Small intestine (tissue), 7 donors: ENCODE measurements at regions not wholly inside any gene's neighbourhood (a gene's known extent, or its start where the extent isn't known, plus 50 kb on each side); places are given as distances from the start of the nearest gene placed in this dataset.

Experiments used
- DNase-seq, 2 donors: peaks; one replicate each; pipeline versions ENCODE4 v3.0.0 to v3.0.0-alpha.2; 2013
- FAIRE-seq: peaks from 2 replicates; lab custom pipeline; 2012; peaks lifted over from hg19 to GRCh38; lab: Jason Lieb, UNC
- H3K27ac ChIP-seq, 3 donors: one replicate each; pipeline ENCODE4 v1.5.1; 2013; ENCODE audit warnings: low read length in 2 of 3, mild to moderate bottlenecking in 2 of 3, control low read depth in 1 of 3, inconsistent platforms in 1 of 3, low read depth in 1 of 3, moderate library complexity in 1 of 3
- H3K27me3 ChIP-seq, 3 donors: one replicate each; pipeline ENCODE4 v1.6.1; 2013; ENCODE audit warnings: low read length in 3 of 3, inconsistent platforms in 1 of 3; ENCODE audit not compliant: control insufficient read depth in 3 of 3, insufficient read depth in 3 of 3
- H3K36me3 ChIP-seq, 3 donors: one replicate each; pipeline ENCODE4 v1.6.1; 2013; ENCODE audit warnings: low read length in 3 of 3, inconsistent platforms in 1 of 3, low read depth in 1 of 3, mild to moderate bottlenecking in 1 of 3, moderate library complexity in 1 of 3; ENCODE audit not compliant: control insufficient read depth in 3 of 3, insufficient read depth in 2 of 3
- H3K4me1 ChIP-seq, 3 donors: one replicate each; pipeline ENCODE4 v1.6.1; 2013; ENCODE audit warnings: low read length in 2 of 3, inconsistent platforms in 1 of 3, low read depth in 1 of 3, mild to moderate bottlenecking in 1 of 3, moderate library complexity in 1 of 3; ENCODE audit not compliant: control insufficient read depth in 3 of 3, insufficient read depth in 2 of 3
- H3K4me3 ChIP-seq, 3 donors: one replicate each; pipeline ENCODE4 v1.5.1; 2013; ENCODE audit warnings: low read length in 3 of 3, control low read depth in 1 of 3, inconsistent platforms in 1 of 3, low read depth in 1 of 3, mild to moderate bottlenecking in 1 of 3, moderate library complexity in 1 of 3
- H3K9me3 ChIP-seq, 2 donors: one replicate each; pipeline ENCODE4 v1.6.1; 2013; ENCODE audit warnings: low read depth in 1 of 2, low read length in 1 of 2; ENCODE audit not compliant: control insufficient read depth in 2 of 2, insufficient read depth in 1 of 2
- WGBS, 3 donors: extraction: QIAGEN DNeasy Blood & Tissue Kit; methylation state at CpG; one replicate each; pipeline ENCODE4 v1.1.7; 2013; 5-methylcytosine and 5-hydroxymethylcytosine counted together
- donor health status: healthy with polysubstance abuse.
- donor health status: control.
- donor health status: control.
- donor health status: Bipolar disorder and iron deficiency.
- donor health status: healthy.

GRCh38 chr11:45597097-45597496 lies 68.3 kb downstream of the CHST1 start:
- Histone ChIP-seq H3K27ac (no peak overlapping the region), H3K27me3 (peaks cover 0 to 2% (median 0%) of the 10 kb centered on the region in 3 donors), H3K4me3 (no peak overlapping the region), H3K36me3 (no peaks in the 10 kb centered on the region), H3K9me3 (no peaks in the 10 kb centered on the region), H3K4me1 (no peaks in the 10 kb centered on the region)
- DNase-seq (no peak), FAIRE-seq (no peak)
- WGBS, 3 donors = 55 to 73% (median 63%) methylated on average over 3 of the region's 3 CpGs

GRCh38 chr11:45596571-45596970 lies 68.9 kb downstream of the CHST1 start:
- Histone ChIP-seq H3K27me3 (peaks cover 0 to 2% (median 0%) of the 10 kb centered on the region in 3 donors), H3K9me3 (no peaks in the 10 kb centered on the region), H3K4me3 (no peak overlapping the region), H3K4me1 (no peaks in the 10 kb centered on the region), H3K27ac (no peak overlapping the region), H3K36me3 (no peaks in the 10 kb centered on the region)
- FAIRE-seq = no peak
- DNase-seq = no peak
- WGBS, 3 donors = 56 to 65% (median 63%) methylated on average over 6 of the region's 6 CpGs

GRCh38 chr11:45593992-45594391 lies 71.4 kb downstream of the CHST1 start:
- WGBS, 3 donors = 78 to 88% (median 85%) methylated on average over 4 of the region's 4 CpGs
- FAIRE-seq = no peak

GRCh38 chr11:45592636-45593035 lies 72.8 kb downstream of the CHST1 start:
- no peaks in the 10 kb centered on the region for H3K4me1 ChIP-seq
- no peaks in the 10 kb centered on the region for H3K9me3 ChIP-seq
- DNase-seq = no peak
- H3K27ac ChIP-seq = no peak overlapping the region
- WGBS, 3 donors = 36 to 56% (median 44%) methylated on average over 6 of the region's 6 CpGs
- FAIRE-seq = no peak
- H3K36me3 ChIP-seq = no peaks in the 10 kb centered on the region
- H3K4me3 ChIP-seq = no peak overlapping the region
- H3K27me3 ChIP-seq = peaks cover 0 to 2% (median 0%) of the 10 kb centered on the region in 3 donors

More at GRCh38 chr11:45593992-45594391, 71.4 kb downstream of the CHST1 start:
- Histone ChIP-seq H3K27ac (no peak overlapping the region), H3K9me3 (no peaks in the 10 kb centered on the region), H3K36me3 (no peaks in the 10 kb centered on the region), H3K4me1 (no peaks in the 10 kb centered on the region), H3K27me3 (peaks cover 0 to 2% (median 0%) of the 10 kb centered on the region in 3 donors), H3K4me3 (no peak overlapping the region)
- DNase-seq = no peak

GRCh38 chr11:45590743-45591142 lies 74.7 kb downstream of the CHST1 start:
- Histone ChIP-seq H3K4me1 (no peaks in the 10 kb centered on the region), H3K27me3 (no peaks in the 10 kb centered on the region), H3K4me3 (no peak overlapping the region), H3K27ac (no peak overlapping the region), H3K9me3 (no peaks in the 10 kb centered on the region), H3K36me3 (no peaks in the 10 kb centered on the region)
- 55 to 64% (median 59%) methylated on average over 3 of the region's 3 CpGs for WGBS, 3 donors
- FAIRE-seq (no peak), DNase-seq (no peak)

GRCh38 chr11:45585205-45585604 lies 80.2 kb downstream of the CHST1 start:
- FAIRE-seq = no peak
- no peak overlapping the region for H3K27ac ChIP-seq
- no peaks in the 10 kb centered on the region for H3K9me3 ChIP-seq
- H3K27me3 ChIP-seq = no peaks in the 10 kb centered on the region
- H3K36me3 ChIP-seq = no peaks in the 10 kb centered on the region
- H3K4me1 ChIP-seq = no peaks in the 10 kb centered on the region
- H3K4me3 ChIP-seq = no peak overlapping the region
- 29 to 58% (median 31%) methylated on average over 5 of the region's 5 CpGs for WGBS, 3 donors
- DNase-seq = no peak

DNA sequence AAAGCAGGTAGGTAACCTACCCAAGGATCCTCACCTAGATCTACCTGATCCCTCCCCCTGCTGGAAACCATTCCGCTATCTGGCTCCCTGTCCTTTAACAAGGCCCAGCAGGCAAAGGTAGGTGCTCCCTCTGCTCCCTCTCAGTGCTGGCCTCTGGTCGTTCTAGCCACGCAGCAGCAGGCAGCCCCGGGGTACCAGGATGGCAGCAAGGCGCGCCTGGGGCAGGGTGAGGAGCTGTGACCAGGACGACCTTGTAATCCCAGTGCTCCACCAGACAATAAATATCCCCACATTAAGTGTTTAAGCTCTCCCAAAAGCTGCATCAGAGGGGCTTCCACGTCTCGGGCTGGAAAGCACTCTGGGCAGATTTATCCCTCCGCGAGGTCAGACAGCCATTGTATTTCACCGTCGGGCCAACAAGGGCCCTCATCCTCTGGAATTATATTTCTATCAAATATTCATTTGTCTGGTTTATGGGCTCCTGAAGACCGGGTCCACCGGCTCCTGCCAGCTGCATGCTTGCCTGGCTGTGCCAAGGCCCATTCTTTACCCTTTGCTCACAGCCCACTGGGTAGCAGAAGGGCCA lies 81.3 kb downstream of the CHST1 start:
- no peaks in the 10 kb centered on the region for H3K4me1 ChIP-seq
- no peaks in the 10 kb centered on the region for H3K27me3 ChIP-seq
- DNase-seq (no peak), FAIRE-seq (no peak)
- no peak overlapping the region for H3K4me3 ChIP-seq
- H3K27ac ChIP-seq = no peak overlapping the region
- no peaks in the 10 kb centered on the region for H3K9me3 ChIP-seq
- 80 to 87% (median 84%) methylated on average over 15 of the region's 15 CpGs for WGBS, 3 donors
- no peaks in the 10 kb centered on the region for H3K36me3 ChIP-seq

DNA sequence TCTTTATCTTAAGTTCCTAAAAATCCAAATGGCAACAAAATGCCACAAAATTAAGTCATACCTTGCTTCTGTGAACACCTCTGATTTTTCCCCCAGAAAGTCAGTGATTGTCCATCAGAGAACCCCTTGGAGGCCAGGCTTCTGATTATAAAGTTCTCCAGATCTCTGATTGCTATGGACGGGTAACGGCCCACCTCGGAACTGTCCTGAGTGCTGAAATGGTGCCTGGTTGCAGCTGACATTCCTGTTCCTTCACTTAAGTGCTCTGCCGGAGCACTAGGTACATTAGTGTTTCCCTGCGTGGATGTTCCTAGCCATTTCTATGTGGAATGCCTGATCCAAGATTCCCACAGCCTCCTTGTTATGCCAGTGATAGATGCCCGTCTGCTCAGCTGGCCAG lies 85.0 kb downstream of the CHST1 start:
- no peaks in the 10 kb centered on the region for H3K36me3 ChIP-seq
- H3K9me3 ChIP-seq = no peaks in the 10 kb centered on the region
- DNase-seq (peak in 1 of 2 donors; percentile 38), FAIRE-seq (no peak)
- no peak overlapping the region for H3K27ac ChIP-seq
- no peaks in the 10 kb centered on the region for H3K27me3 ChIP-seq
- H3K4me3 ChIP-seq = no peak overlapping the region
- WGBS, 3 donors = 14 to 22% (median 17%) methylated on average over 6 of the region's 6 CpGs
- H3K4me1 ChIP-seq = no peaks in the 10 kb centered on the region

GRCh38 chr11:45578316-45578715 lies 87.1 kb downstream of the CHST1 start:
- no peak for DNase-seq
- no peak overlapping the region for H3K27ac ChIP-seq

More at GRCh38 chr11:45578316-45578715, 87.1 kb downstream of the CHST1 start:
- WGBS, 3 donors = 66 to 72% (median 71%) methylated on average over 3 of the region's 3 CpGs
- no peaks in the 10 kb centered on the region for H3K9me3 ChIP-seq
- H3K36me3 ChIP-seq = no peaks in the 10 kb centered on the region
- no peak overlapping the region for H3K4me3 ChIP-seq
- no peaks in the 10 kb centered on the region for H3K27me3 ChIP-seq
- FAIRE-seq = no peak
- H3K4me1 ChIP-seq = no peaks in the 10 kb centered on the region
